COLO829 (cell line): ENCODE measurements at regions not wholly inside any gene's neighbourhood (a gene's known extent, or its start where the extent isn't known, plus 50 kb on each side); places are given as distances from the start of the nearest gene placed in this dataset.

Experiments used
- DNase-seq: peaks from one replicate; pipeline ENCODE4 v3.0.0; 2012; ENCODE audit warnings: low spot score

DNA sequence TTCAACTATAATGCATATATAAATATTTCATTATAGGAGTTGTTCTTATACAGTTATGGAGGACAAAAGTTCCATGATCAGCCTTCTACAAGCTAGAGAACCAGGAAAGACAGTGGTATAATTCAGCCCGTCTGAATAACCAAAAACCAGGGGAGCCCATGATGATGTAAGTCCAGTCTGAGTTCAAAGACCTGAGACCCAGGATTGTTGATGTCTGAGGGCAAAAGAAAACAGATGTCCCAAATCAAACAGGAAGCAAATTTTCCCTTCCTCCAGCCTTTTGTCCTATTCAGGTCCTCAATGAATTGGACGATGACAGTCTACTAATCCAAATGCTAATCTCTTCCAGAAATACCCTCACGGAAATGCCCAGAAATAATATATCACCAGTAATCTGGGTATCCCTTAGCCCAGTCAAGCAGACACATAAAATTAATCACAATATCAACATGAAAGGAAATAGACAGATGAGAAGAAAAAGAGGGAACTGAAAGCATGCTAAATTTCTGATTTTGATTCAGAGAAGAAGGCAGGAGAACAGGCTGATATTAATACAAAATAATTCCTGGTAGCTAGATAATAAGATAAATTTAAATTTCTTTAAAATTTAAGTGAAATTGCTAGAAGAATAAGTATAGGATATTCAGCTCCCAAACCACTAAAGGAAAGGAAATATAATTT lies 255.6 kb upstream of the CTAGE1 start:
- no peak for DNase-seq

DNA sequence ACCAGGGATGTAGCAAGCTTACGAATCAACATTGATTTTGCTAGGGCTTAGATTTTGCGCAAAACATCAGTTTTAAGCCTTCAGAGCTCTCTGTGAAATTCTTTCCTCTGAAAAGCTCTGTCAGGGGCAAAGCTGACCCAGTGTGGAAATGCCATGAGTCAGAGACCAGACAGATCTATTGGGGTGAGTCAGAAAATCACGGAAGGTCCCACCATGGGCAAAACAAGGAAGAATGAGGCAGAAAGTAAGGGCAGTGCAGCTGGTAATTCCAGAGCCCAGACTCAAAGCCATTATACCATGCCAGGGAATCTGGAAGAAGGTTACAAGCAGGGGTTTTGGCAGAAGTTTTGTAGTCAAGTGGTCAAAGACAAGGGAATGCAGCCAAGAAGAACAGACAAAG lies 256.6 kb upstream of the CTAGE1 start:
- DNase-seq: peak; percentile 34

DNA sequence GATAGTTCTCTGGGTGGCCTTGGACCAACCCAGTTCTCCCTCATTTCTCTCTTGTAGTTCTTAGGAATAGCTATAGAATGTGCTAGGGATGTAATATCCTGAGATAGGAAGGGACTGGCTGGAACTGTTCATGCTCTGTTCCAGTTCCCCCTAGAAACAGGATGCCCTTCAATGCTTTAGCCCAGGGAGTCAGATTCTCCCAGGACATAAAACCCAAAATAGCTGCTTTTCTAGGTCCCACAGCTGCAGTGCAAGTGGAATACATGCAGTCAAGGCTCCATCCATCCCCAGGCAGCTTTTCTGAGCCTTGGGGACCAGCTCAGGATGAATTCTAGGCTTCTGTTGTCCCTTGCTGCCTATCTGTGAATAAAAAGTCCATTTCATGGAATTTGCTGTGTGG lies 257.3 kb upstream of the CTAGE1 start:
- no peak for DNase-seq

DNA sequence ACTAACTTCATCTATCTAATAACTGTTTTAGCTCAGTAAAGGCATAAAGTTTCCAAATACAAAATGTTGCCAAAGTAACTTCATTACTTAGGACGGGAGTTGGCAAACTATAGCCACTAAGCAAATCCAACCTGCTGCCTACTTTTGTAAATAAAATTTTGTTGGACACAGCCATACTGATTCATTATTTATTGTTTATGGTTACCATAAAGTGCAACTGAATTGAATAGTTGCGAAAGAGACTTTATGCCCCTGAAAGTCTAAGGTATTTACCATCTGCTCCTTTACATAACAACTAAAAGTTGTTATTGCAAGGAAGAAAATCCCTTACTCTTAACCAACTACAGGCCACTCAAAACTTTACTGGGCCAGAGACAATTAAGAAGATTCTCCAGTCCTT lies 256.7 kb upstream of the RBBP8 start:
- DNase-seq: no peak

DNA sequence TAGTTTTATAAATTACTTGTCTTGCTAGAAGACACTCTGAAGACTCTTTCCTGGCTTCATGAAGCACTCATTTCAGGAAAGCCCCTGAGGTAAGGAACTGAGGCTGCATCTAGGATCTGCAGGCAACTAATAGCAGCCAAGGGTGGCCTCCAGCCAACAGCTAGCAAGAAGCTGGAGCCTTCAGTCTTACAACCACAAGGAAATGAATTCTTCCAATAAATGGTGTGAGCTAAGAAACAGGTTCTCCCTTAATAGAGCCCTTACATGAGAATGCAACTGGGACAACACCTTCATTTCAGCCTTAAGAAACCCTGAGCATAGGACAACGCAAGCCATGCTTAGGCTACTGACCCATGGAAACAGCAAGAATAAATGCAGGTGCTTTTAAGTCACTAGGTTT lies 254.6 kb upstream of the RBBP8 start:
- DNase-seq: no peak

DNA sequence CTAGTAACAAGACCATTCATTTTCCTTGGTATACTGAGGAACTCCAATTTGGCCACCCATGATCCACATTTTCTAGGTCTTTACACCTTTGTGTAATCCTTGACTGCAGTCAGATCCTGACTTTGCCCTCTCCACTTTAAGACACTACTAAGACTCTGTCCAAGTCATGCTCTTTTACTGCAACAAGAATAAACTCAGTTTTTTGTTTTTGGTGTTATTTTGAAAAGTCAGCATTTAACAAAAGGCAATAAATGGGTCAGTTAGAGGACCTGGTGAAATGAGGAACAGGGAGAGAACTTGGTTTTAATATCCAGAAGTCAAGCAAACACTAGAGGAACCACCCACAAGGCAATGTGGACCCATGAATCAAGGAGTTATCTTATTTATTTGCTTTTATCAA lies 252.2 kb upstream of the RBBP8 start:
- DNase-seq: no peak

DNA sequence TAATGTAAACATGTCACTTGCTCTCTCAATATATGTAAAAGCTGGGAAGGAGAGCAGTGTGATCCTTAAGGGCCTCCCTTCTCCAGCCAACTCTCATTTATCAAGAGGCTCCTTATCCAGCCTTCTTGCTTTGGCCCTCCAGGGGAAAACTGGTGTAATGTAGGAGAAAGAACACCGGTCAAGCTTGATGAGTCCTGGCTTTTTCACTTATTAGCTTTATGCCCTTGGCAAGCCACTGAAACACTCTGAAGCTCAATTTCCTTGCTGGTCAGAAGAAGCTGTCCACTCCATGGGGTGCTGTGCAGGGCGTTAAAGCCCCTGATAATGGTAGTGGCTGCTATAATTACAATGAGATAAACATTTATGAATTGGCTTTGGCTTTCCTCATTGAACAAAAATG lies 251.2 kb upstream of the RBBP8 start:
- no peak for DNase-seq

DNA sequence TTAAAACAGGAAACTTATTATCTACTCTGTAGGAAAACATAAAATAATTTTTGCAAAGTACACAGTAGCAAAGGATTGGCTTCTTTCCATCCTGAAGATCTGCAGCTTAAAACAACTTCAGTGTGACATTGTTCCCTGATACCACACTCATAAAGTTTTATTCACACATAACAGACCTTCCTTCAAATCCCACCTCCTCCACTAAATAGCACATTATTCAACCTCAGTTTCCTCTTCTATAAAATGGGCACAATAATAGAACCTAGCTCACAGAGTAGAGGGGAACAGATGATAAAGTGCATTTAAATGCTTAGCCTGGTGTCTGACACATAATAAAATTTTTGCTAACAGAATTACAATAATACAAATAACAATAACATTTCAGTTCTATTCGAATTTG lies 250.4 kb upstream of the RBBP8 start:
- DNase-seq: no peak

DNA sequence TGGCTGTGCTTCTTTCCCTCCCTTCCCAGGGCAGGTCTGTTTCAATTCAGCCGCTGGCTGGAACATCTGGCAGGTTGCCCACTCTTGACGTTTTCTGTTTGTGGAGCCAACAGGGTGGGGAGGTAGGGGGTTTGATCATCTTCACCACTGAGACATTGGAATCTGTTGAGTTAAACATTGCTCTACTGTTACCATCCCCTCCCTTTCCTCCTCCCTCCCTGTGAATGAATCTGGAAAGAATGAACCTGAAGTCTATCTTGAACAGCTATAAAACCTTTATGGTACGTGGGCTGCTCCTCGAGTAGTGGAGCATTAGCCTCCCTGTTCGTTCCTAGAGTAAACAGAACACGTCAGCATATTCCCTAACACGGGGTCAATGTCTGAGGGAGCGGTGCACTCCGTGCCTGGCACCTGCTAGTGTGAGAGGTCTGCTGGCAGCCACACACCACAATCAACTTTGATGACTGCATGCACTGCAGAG lies 249.9 kb upstream of the RBBP8 start:
- no peak for DNase-seq

DNA sequence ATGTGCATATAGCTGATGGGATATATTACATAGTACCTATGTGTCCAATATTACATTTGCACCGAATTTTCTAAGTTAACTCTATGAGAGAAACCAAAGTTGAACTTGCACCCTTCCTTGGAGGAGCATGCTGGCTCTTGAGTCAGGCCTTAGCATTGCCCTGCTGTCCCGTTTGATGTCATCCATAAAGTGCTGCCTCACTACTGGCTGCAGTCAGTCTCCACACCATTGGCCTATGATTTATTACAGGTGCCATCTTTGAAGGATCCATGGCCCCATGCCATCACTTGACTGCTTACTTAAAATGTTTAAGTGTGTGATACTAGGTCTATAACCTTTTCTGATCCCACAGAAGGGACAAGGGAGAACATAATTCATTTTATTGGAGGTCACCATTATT lies 249.3 kb upstream of the RBBP8 start:
- DNase-seq: no peak

DNA sequence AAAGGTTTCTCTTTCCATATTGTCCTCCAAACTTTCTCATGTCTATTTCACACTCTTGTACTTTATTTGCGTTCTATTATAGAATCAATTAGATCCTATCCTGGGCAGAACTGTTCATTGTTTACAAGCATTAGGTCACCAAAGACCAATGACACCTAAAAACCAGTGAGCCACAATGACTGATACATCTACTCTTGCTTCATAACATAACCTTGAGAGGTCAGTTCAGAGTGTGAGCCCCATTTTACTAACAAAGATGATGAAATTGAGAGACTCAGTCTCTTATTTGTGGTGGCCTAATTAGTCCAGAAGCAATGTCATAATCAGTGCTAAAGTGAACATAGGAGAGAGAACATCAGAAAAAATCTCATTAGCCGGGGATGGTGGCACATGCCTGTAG lies 248.9 kb upstream of the RBBP8 start:
- no peak for DNase-seq

DNA sequence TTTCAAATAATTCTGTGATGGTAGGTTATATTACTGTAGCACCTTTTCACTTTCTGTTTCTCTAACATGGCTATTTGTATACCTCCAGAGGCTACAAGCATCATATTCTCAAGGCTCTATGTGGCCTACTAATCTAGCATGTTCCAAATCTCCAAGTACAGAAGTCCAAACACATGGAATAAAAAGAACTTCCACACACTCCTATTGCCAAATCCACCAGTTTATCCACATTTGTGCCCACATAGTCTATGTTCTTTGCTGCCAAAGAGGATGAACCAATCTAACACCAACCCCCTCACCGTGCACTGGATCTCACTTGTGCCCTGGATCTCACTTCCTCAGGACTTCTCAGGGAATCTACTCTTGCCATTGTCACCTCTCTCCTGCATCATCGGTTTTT lies 247.3 kb upstream of the RBBP8 start:
- DNase-seq: no peak

DNA sequence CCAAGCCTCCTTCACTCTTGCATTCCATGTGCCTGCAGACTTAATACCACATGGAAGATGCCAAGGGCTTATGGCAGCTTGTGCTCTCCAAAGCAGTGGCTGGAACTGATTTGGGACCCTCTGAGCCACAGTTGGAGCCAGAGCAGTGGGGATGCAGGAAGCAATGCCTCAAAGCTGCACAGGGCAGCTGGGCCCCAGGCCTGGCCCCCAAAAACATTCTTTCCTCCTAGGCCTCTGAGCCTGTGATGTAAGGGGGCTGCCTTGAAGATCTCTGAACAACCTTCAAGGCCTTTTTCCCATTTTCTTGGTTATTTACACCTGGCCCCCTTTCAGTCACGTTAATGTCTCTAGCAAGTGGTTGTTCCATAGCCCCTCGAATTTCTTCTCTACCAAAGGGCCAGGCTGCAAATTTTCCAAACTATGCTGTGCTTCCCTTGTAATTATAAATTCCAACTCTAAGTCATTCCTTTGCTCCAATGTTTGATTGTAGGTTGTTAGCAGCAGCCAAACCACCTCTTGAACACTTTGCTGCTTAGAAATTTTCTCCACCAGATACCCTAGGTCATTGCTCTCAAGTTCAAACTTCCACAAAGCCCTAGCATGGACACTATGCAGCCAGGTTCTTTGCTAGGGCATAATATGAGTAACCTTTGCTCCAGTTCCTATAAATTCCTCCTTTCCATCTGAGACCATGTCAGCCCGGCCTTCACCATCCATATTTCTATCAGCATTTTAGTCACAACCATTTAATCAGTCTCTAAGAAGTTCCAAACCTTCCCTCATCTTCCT lies 245.0 kb upstream of the RBBP8 start:
- DNase-seq: no peak

DNA sequence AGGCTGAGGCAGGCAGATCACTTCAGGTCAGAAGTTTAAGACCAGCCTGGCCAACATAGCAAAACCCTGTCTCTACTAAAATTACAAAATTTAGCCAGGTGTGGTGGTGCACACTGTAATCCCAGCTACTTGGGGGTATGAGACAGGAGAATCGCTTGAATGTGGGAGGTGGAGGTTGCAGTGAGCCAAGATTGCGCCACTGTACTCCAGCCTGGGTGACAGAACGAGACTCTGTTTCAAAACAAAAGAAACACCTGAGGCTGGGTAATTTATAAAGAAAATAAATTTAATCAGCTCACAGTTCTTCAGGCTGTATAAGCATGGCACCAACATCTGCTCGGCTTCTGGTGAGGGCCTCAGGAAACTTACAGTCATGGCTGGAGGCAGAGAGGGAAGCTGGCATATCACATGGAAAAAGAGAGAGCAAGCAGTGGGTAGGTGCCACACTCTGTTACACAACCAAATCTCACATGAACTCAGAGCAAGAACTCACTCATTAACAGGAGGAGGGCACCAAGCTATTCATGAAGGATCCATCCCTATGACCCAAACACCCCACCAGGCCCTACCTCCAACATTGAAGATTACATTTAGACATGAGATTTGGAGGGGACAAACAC lies 244.1 kb upstream of the RBBP8 start:
- DNase-seq: no peak

DNA sequence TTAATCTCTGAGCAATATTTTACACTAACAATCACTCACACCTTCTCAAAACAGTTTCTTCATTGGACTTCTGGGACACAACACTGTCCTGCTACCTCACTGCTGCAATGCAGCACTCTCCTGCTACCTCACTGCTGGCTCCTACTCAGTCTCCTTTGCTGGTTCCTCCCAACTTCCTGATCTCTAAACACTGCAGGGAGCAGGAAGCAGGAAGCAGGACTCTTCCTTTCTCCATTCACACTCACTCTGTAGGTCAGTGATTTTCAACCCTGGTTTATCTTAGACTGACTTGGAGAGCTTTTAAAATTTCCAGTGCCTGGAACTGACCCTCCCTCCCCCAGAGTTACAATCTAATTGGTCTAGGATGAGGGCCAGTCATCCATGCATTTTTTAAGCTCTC lies 243.4 kb upstream of the RBBP8 start:
- DNase-seq: no peak

DNA sequence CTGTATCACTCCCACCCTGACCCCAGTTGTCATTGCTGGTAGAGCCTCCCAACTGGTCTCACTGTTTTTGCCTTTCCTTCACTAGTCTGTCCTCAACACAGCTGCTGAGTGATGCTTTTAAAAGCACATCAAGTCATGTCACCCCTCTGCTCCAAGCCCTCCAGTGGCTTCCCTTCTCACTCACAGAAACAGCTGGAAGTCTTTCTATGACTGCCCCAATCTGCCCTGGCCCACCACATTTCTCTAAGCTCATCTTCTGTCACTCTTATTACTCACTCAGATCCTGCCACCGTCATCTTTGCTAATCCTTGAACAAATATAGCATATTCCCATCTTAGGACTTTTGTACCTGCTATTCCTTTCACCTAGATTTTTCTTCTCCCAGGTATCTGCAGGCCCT lies 242.6 kb upstream of the RBBP8 start:
- DNase-seq: no peak

DNA sequence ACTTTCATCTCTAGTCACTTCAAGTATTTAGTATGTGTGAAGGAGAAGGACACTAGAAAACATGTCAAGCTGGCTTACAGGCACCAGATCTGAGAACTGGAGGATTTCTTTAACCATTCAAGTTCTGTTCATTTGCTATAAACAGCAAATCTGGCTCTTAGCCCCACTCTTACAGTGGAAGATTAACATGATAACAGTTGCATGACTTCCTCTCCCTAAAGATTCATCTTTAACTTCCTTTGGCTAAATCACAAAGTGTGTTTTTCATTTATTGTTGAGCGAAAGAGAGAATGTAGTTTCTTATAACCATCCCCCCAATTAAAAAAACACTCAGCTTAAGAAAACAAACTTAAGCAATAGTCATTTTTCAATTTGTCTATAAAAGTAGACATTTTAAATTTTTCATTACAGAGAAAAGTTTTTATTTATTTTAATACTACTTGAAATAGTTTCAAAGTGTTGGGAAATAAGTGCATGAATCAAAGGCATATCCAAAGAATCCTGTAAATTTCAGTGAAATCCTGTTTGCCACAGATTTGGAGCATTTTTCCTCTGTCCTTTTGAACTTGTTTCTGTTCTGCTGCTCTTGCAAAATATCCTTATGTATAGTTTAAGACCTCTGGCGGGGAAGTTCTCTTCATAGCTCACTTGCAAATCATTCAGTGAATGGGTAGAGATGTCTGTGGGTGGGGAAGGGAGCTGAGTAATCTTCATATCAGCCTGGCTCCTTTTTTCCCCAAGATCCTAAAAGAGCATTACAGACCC lies 241.0 kb upstream of the RBBP8 start:
- no peak for DNase-seq

DNA sequence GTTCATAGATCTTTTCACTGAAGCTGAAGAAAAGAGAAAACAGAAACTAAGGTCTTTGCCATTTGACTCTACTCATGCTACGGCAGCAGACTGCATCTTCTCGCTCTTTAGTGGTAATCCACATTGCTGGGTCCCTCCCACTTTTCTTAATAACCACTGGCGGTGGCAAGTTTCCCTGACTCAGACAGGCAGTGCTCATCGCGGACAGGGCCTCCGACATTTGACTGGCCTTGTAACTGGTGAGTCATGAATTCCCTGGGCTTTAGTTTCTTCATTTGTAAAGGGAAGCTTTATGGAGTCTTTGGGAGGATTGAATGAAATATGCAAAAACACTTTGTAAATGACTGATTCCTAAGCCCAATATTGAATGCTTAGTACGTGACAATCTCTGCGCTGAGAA lies 238.2 kb upstream of the RBBP8 start:
- peak; percentile 68 for DNase-seq

DNA sequence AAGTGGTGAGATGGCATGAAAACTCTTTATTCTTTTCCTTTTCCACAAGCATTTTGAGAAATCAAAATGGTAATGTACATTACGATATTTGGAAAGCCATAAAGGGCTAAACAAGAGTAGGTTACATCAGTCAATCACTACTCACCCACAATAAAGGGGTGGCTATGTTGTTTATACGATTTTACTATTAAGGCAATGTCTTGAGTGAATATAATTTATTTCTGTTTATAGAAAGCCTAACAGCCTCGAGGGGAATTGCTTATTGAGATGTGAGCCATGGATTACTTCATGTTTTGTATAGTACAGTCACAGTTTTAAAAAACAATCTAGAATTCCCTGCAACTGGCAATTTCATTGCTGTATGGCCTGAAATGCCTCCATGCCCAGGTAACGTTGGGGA lies 237.5 kb upstream of the RBBP8 start:
- no peak for DNase-seq

DNA sequence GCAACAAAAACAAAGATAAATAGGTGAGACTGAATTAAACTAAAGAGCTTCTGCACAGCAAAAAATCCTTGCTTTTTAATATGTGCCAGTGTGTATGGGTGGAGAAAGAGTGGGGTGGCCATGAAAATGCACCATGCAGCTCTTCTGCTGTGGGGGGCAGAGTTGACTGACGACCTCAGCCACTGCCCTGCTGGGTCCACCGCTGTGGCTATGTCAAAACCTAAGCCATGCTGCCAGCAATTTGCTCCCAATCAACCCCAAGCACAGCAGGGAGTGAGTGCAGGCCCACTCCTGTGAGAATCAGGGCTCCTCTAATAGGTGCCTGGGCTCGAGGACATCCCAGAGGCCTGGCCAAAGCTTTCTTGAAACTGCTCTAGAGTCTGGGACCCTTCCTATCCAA lies 235.6 kb upstream of the RBBP8 start:
- no peak for DNase-seq

DNA sequence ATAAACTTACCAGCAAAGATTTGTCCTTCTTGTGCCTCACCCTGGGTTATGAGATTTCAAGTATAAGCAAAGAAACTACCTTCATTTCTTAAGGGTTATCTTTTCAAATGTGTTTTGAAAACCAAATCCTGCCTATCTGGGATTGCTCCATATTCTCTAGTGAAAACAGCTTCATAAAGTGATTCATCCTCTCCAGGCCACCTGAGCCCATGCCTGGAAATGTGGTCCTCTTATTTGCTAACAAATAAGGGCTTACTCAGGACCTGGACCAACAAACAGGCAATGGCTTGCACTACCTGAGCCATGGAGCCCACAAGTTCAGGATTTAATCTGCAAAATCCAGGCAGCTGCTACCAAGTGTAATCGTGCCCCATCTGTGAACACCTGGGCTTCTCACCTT lies 234.4 kb upstream of the RBBP8 start:
- no peak for DNase-seq

DNA sequence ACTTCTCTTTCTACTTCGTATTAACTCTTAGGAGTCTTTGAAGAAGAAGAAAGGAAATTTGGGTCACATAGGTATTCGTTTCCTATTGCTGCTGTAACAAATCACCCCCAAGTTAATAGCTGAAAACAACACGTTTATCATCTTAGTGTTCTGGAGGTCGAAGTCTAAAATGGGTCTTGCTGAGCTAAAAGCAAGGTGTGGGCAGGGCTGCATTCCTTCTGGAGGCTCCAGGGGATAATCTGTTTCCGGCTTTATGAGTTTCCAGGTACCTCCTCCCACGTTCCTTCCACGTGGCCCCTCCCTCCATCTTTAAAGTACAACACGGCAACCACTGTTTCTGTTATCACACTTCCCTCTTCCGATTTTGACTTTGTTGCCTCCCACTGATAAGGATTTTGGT lies 233.5 kb upstream of the RBBP8 start:
- DNase-seq: no peak

DNA sequence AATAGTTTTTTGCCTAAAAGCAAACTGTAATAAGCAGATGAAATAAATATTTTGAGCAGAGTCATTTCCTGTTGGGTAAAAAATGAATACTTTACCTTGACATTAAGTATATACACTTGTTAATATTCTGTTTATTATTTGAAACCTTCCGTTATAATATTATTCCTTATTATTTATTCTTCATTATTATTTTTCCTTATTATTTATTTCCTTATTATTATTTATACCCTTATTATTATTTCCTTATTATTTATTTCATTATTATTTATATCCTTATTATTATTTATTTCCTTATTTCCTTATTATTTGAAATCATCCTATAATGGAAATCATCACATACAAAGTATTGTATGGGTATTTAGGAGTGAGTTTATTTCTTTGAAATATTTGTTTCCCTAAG lies 232.2 kb upstream of the RBBP8 start:
- DNase-seq: no peak
